ENCODE measurements at regions not wholly inside any gene's neighbourhood (a gene's known extent, or its start where the extent isn't known, plus 50 kb on each side); places are given as distances from the start of the nearest gene placed in this dataset.

GRCh38 chr3:102974333-102974732 is 539.5 kb downstream of the ZPLD1 start:
- Histone ChIP-seq H3K27me3 (ENCODE audit: control insufficient read depth in 1 of 2, insufficient read depth in 2 of 2, low read length in 2 of 2) (no peaks in the 10 kb centered on the region), H3K4me3 (ENCODE audit: low read length in 2 of 2) (no peak overlapping the region), H3K9ac (ENCODE audit: low read length in 2 of 2) (no peak overlapping the region), H3K27ac (ENCODE audit: low read length) (no peak overlapping the region), H3K9me3 (ENCODE audit: control insufficient read depth in 2 of 2, low read length in 2 of 2) (peaks cover 0 to 3% of the 10 kb centered on the region in 2 donors), H3K36me3 (ENCODE audit: control insufficient read depth in 2 of 2, insufficient read depth in 2 of 2, low read length in 2 of 2) (no peaks in the 10 kb centered on the region), H3K4me1 (ENCODE audit: control insufficient read depth, insufficient read depth, low read length) (no peaks in the 10 kb centered on the region)

- Histone ChIP-seq H3K4me3 (ENCODE audit: low read length in 2 of 2) (no peak overlapping the region), H3K36me3 (ENCODE audit: control insufficient read depth in 2 of 2, insufficient read depth in 2 of 2, low read length in 2 of 2) (no peaks in the 10 kb centered on the region), H3K9ac (ENCODE audit: low read length in 2 of 2) (no peak overlapping the region), H3K27me3 (ENCODE audit: control insufficient read depth in 1 of 2, insufficient read depth in 2 of 2, low read length in 2 of 2) (no peaks in the 10 kb centered on the region), H3K4me1 (ENCODE audit: control insufficient read depth, insufficient read depth, low read length) (peaks cover 7% of the 10 kb centered on the region), H3K9me3 (ENCODE audit: control insufficient read depth in 2 of 2, low read length in 2 of 2) (peaks cover 0 to 3% of the 10 kb centered on the region in 2 donors), H3K27ac (ENCODE audit: low read length) (no peak overlapping the region)
These were observed 544.4 kb downstream of the ZPLD1 start for GRCh38 chr3:102979191-102979590.

GRCh38 chr3:102979682-102980354 is 545.0 kb downstream of the ZPLD1 start:
- Histone ChIP-seq H3K36me3 (ENCODE audit: control insufficient read depth in 2 of 2, insufficient read depth in 2 of 2, low read length in 2 of 2) (no peaks in the 10 kb centered on the region), H3K27me3 (ENCODE audit: control insufficient read depth in 1 of 2, insufficient read depth in 2 of 2, low read length in 2 of 2) (no peaks in the 10 kb centered on the region), H3K9ac (ENCODE audit: low read length in 2 of 2) (peak overlapping the region in 1 of 2 donors; percentile 29), H3K27ac (ENCODE audit: low read length) (peak overlapping the region; percentile 43), H3K4me3 (ENCODE audit: low read length in 2 of 2) (peak overlapping the region; percentile 31 to 47), H3K9me3 (ENCODE audit: control insufficient read depth in 2 of 2, low read length in 2 of 2) (peaks cover 0 to 3% of the 10 kb centered on the region in 2 donors), H3K4me1 (ENCODE audit: control insufficient read depth, insufficient read depth, low read length) (peaks cover 7% of the 10 kb centered on the region)

DNA sequence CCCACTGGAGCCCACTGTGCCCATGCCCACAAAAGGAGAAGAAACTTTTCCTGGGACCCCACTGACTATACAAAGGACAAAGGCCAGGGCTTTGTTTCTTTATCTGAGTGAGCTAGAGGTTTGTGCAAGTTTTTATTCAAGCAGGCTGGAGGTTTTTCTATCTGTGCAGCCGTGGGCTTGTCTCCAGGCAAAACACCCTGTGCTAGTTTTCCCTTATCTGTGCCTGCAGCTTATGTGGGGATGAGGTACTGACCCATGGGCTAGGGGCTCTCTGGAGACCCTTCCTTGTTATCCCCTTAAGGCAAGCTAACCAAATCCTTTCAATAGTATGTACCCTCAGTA is 545.5 kb downstream of the ZPLD1 start:
- peak overlapping the region; percentile 31 to 47 for H3K4me3 ChIP-seq (ENCODE audit: low read length in 2 of 2)
- H3K27ac ChIP-seq (ENCODE audit: low read length) = peak overlapping the region; percentile 32
- H3K36me3 ChIP-seq (ENCODE audit: control insufficient read depth in 2 of 2, insufficient read depth in 2 of 2, low read length in 2 of 2) = no peaks in the 10 kb centered on the region
- H3K9ac ChIP-seq (ENCODE audit: low read length in 2 of 2) = no peak overlapping the region
- H3K27me3 ChIP-seq (ENCODE audit: control insufficient read depth in 1 of 2, insufficient read depth in 2 of 2, low read length in 2 of 2) = no peaks in the 10 kb centered on the region
- H3K4me1 ChIP-seq (ENCODE audit: control insufficient read depth, insufficient read depth, low read length) = peaks cover 7% of the 10 kb centered on the region
- H3K9me3 ChIP-seq (ENCODE audit: control insufficient read depth in 2 of 2, low read length in 2 of 2) = peaks cover 0 to under 1% of the 10 kb centered on the region in 2 donors

DNA sequence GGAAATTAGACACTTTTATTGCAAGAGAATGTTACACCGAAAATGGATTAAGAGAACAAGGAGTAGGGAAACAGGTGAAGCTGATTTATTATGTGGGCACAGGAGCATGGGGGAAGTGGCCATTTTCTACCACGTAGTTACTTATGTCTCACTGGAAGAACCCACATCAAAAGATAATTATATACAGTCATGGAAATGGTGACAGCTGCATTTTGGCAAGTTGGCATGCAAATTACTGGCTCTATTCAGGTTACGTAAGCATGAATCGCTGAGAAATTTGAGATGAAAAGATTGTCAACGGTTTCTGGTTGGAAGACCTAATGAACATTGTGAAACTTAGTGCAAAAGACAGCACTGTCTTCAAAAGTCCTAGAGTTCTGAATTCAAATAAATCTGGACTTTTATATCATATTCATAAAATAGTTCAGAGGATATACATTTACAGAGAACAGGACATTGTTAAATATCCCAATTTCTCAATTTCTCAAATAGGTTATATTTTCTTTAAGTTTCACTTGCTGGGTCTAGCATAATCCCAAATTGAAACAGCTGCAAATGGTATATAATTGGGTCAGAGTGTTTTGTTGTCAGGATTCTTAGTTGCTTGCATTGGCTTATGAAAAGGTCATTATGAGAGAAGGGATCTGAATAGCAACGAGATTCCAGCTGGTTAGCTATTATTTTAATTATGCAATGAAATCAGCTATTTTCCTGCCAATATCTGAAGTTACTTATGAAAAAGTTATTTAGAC is 567.8 kb downstream of the ZPLD1 start:
- H3K27ac ChIP-seq (ENCODE audit: low read length) = no peak overlapping the region
- H3K4me3 ChIP-seq (ENCODE audit: low read length in 2 of 2) = no peak overlapping the region
- no peaks in the 10 kb centered on the region for H3K36me3 ChIP-seq (ENCODE audit: control insufficient read depth in 2 of 2, insufficient read depth in 2 of 2, low read length in 2 of 2)

DNA sequence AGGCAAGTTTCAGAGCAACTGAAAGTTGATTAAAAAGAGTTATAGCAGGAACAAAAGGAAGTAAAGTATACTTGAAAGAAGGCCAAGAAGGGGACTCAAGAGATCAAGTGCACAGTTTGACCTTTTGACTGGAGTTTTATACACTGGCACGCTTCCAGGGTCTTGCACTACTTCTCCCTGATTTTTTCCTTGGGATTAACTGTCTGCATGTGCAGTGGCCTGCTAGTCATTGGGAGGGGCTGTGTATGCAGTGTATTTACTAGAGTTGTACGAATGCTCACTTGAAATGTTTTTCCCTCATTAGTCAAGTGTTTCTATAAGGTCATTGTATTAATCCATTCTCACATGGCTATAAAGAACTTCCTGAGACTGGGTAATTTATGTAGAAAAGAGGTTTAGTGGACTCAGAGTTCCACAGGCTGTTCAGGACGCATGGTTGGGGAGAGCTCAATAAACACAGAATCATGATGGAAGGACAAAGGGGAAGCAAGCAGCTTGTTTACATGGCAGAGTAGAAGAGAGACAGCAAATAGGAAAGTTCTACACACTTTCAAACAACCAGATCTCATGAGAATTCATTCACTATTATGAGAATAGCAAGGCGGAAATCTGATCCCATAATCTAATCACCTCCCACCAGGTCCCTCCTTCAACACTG is 571.8 kb downstream of the ZPLD1 start:
- no peaks in the 10 kb centered on the region for H3K36me3 ChIP-seq (ENCODE audit: control insufficient read depth in 2 of 2, insufficient read depth in 2 of 2, low read length in 2 of 2)
- H3K9ac ChIP-seq (ENCODE audit: low read length in 2 of 2) = no peak overlapping the region

More for the DNA sequence above, 567.8 kb downstream of the ZPLD1 start:
- H3K27me3 ChIP-seq (ENCODE audit: control insufficient read depth in 1 of 2, insufficient read depth in 2 of 2, low read length in 2 of 2) = no peaks in the 10 kb centered on the region
- no peaks in the 10 kb centered on the region for H3K4me1 ChIP-seq (ENCODE audit: control insufficient read depth, insufficient read depth, low read length)
- H3K9me3 ChIP-seq (ENCODE audit: control insufficient read depth in 2 of 2, low read length in 2 of 2) = no peaks in the 10 kb centered on the region
- H3K9ac ChIP-seq (ENCODE audit: low read length in 2 of 2) = no peak overlapping the region

GRCh38 chr3:103009609-103010008 is 574.8 kb downstream of the ZPLD1 start:
- Histone ChIP-seq H3K27ac (ENCODE audit: low read length) (no peak overlapping the region), H3K4me1 (ENCODE audit: control insufficient read depth, insufficient read depth, low read length) (no peaks in the 10 kb centered on the region), H3K9me3 (ENCODE audit: control insufficient read depth in 2 of 2, low read length in 2 of 2) (no peaks in the 10 kb centered on the region), H3K9ac (ENCODE audit: low read length in 2 of 2) (no peak overlapping the region), H3K27me3 (ENCODE audit: control insufficient read depth in 1 of 2, insufficient read depth in 2 of 2, low read length in 2 of 2) (no peaks in the 10 kb centered on the region), H3K4me3 (ENCODE audit: low read length in 2 of 2) (no peak overlapping the region), H3K36me3 (ENCODE audit: control insufficient read depth in 2 of 2, insufficient read depth in 2 of 2, low read length in 2 of 2) (no peaks in the 10 kb centered on the region)

More for the DNA sequence above, 571.8 kb downstream of the ZPLD1 start:
- H3K4me1 ChIP-seq (ENCODE audit: control insufficient read depth, insufficient read depth, low read length) = no peaks in the 10 kb centered on the region
- no peak overlapping the region for H3K27ac ChIP-seq (ENCODE audit: low read length)
- H3K4me3 ChIP-seq (ENCODE audit: low read length in 2 of 2) = no peak overlapping the region
- H3K9me3 ChIP-seq (ENCODE audit: control insufficient read depth in 2 of 2, low read length in 2 of 2) = no peaks in the 10 kb centered on the region
- no peaks in the 10 kb centered on the region for H3K27me3 ChIP-seq (ENCODE audit: control insufficient read depth in 1 of 2, insufficient read depth in 2 of 2, low read length in 2 of 2)

DNA sequence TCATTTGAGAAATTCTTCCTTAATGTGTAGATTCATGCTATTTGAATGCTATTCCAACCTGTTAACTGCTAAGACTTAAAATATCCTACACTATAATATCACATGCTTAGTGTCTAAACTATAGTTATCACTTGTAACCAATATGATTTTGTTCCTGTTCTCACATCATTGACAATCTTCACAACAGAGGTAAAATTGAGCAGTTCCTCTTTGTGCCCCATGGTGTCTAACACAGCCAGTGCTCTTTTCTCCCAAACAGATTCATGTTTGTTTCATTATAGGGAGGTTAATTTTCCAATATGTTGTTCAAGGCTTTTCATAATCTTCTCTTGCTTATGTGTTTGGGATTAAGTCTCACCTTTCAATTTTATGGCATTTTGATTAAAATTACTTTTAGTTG is 591.1 kb downstream of the ZPLD1 start:
- no peak overlapping the region for H3K27ac ChIP-seq (ENCODE audit: low read length)
- H3K4me1 ChIP-seq (ENCODE audit: control insufficient read depth, insufficient read depth, low read length) = no peaks in the 10 kb centered on the region
- no peaks in the 10 kb centered on the region for H3K9me3 ChIP-seq (ENCODE audit: control insufficient read depth in 2 of 2, low read length in 2 of 2)
- H3K9ac ChIP-seq (ENCODE audit: low read length in 2 of 2) = no peak overlapping the region
- no peak overlapping the region for H3K4me3 ChIP-seq (ENCODE audit: low read length in 2 of 2)
- no peaks in the 10 kb centered on the region for H3K27me3 ChIP-seq (ENCODE audit: control insufficient read depth in 1 of 2, insufficient read depth in 2 of 2, low read length in 2 of 2)
- no peaks in the 10 kb centered on the region for H3K36me3 ChIP-seq (ENCODE audit: control insufficient read depth in 2 of 2, insufficient read depth in 2 of 2, low read length in 2 of 2)

GRCh38 chr3:103033841-103034240 is 599.0 kb downstream of the ZPLD1 start:
- Histone ChIP-seq H3K4me1 (ENCODE audit: control insufficient read depth, insufficient read depth, low read length) (no peaks in the 10 kb centered on the region), H3K27ac (ENCODE audit: low read length) (no peak overlapping the region), H3K9me3 (ENCODE audit: control insufficient read depth in 2 of 2, low read length in 2 of 2) (no peaks in the 10 kb centered on the region), H3K36me3 (ENCODE audit: control insufficient read depth in 2 of 2, insufficient read depth in 2 of 2, low read length in 2 of 2) (no peaks in the 10 kb centered on the region), H3K4me3 (ENCODE audit: low read length in 2 of 2) (no peak overlapping the region), H3K9ac (ENCODE audit: low read length in 2 of 2) (no peak overlapping the region), H3K27me3 (ENCODE audit: control insufficient read depth in 1 of 2, insufficient read depth in 2 of 2, low read length in 2 of 2) (no peaks in the 10 kb centered on the region)

DNA sequence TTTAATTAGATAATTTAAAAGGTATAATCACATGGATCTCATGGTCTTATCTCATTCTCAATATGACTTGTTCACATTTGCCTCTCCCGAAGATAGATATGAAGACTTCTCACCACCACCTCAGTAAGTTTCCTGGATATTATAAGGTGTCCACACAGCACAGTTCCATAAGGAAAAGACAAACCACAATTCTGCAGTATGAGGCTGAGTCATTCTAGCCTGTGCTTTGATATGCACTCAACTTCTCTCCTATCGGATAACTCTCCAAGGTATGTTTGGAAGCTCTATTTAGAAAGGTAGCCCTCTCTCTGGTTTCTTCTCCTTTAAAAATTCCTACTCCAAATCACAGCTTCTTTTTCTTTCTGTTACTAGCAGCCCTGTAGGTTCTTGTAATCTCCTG is 612.8 kb downstream of the ZPLD1 start:
- H3K27me3 ChIP-seq (ENCODE audit: control insufficient read depth in 1 of 2, insufficient read depth in 2 of 2, low read length in 2 of 2) = no peaks in the 10 kb centered on the region
- no peak overlapping the region for H3K27ac ChIP-seq (ENCODE audit: low read length)
- no peak overlapping the region for H3K4me3 ChIP-seq (ENCODE audit: low read length in 2 of 2)
- H3K36me3 ChIP-seq (ENCODE audit: control insufficient read depth in 2 of 2, insufficient read depth in 2 of 2, low read length in 2 of 2) = no peaks in the 10 kb centered on the region
- no peaks in the 10 kb centered on the region for H3K4me1 ChIP-seq (ENCODE audit: control insufficient read depth, insufficient read depth, low read length)
- H3K9me3 ChIP-seq (ENCODE audit: control insufficient read depth in 2 of 2, low read length in 2 of 2) = no peaks in the 10 kb centered on the region
- H3K9ac ChIP-seq (ENCODE audit: low read length in 2 of 2) = no peak overlapping the region
